Heart left ventricle (tissue), 16 donors: ENCODE measurements at regions not wholly inside any gene's neighbourhood (a gene's known extent, or its start where the extent isn't known, plus 50 kb on each side); places are given as distances from the start of the nearest gene placed in this dataset.
A peak's percentile ranks its signal among the peaks of the same experiment; 100 is the strongest.

Experiments used
- ATAC-seq, 4 donors: fragments of 200-7000 bp; cut with Tn5 transposase; one replicate each; pipeline ENCODE4 v1.9.1; 2020 to 2022; ENCODE audit warnings: moderate library complexity in 4 of 4, mild to moderate bottlenecking in 3 of 4, moderate number of reproducible peaks in 1 of 4
- DNase-seq, 5 donors: peaks; one replicate each; pipeline ENCODE4 v3.0.0-alpha.2; 2020
- H3K27ac ChIP-seq, 12 donors: fragments of 200-600 bp; sonication (generic) in 4 of 12; one replicate each; pipeline versions ENCODE4 v1.5.0 to v1.8.0; 2016 to 2022; ENCODE audit warnings: mild to moderate bottlenecking in 2 of 12
- H3K27me3 ChIP-seq, 9 donors: fragments of 200-600 bp; sonication (generic) in 2 of 9; one replicate each; pipeline versions ENCODE4 v1.5.1 to v1.8.0; 2016 to 2022; ENCODE audit warnings: mild to moderate bottlenecking in 3 of 9
- H3K36me3 ChIP-seq, 9 donors: fragments of 200-600 bp; sonication (generic) in 2 of 9; one replicate each; pipeline versions ENCODE4 v1.5.0 to v1.8.0; 2018 to 2022; ENCODE audit warnings: mild to moderate bottlenecking in 2 of 9
- H3K4me1 ChIP-seq, 12 donors: fragments of 200-600 bp; sonication (generic) in 4 of 12; one replicate each; pipeline versions ENCODE4 v1.5.0 to v1.8.0; 2016 to 2022; ENCODE audit warnings: mild to moderate bottlenecking in 3 of 12
- H3K4me3 ChIP-seq, 12 donors: fragments of 200-600 bp; sonication (generic) in 4 of 12; one replicate each; pipeline versions ENCODE4 v1.5.0 to v1.8.0; 2017 to 2022; ENCODE audit warnings: mild to moderate bottlenecking in 9 of 12, moderate library complexity in 4 of 12
- H3K9me3 ChIP-seq, 12 donors: fragments of 200-600 bp; sonication (generic) in 4 of 12; one replicate each; pipeline versions ENCODE4 v1.5.0 to v1.8.0; 2016 to 2022; ENCODE audit warnings: mild to moderate bottlenecking in 1 of 12
- POLR2A ChIP-seq, 2 donors: fragments of 450-650 bp; IDR thresholded peaks; one replicate each; pipeline ENCODE4 v1.6.1; 2017; ENCODE audit warnings: antibody characterized with exemption in 2 of 2, mild to moderate bottlenecking in 2 of 2, moderate library complexity in 2 of 2
- WGBS, 4 donors: extraction: QIAGEN DNeasy Blood & Tissue Kit in 2 of 4; methylation state at CpG; one replicate each; pipeline versions ENCODE4 v1.1.5 to v1.1.7; 2013 to 2018; 5-methylcytosine and 5-hydroxymethylcytosine counted together
- intact Hi-C, 10 donors: fragments of 100-400 bp; cut with DNase I; formaldehyde crosslinking; loops; one replicate each; pipeline versions ENCODE4 v1.11.1 to v1.14.2; 2022
- TF ChIP-seq, protein P1 (sequence below), 12 donors: fragments of 200-600 bp; sonication (generic) in 4 of 12; IDR thresholded peaks; one replicate each; pipeline versions ENCODE4 v1.5.0 to v1.8.0; 2018 to 2022; ENCODE audit warnings: antibody characterized with exemption in 12 of 12, mild to moderate bottlenecking in 5 of 12
- donor health status: ischemic (EF 13 %, LVEDD 7.1; RV severe dilation, severe dysfunction).
- donor health status: healthy with polysubstance abuse.
- donor health status: DM: no; HTN: yes; CAD: no.
- donor health status: DM: no; HTN: no; CAD: no.
- donor health status: ischemic (EF 25% LVEDD 6.9; RV normal size, moderate dysfunction).
- donor health status: ischemic (EF 25% LVEDD 5.7; RV mildly dilated, moderate dysfunction).
- donor health status: healthy.
- donor health status: DM: yes; HTN: yes; CAD: no.
- donor health status: ischemic (EF 35%, LVEDD 5.7; RV mildly dilated, moderate dysfunction).
- donor health status: nonischemic (EF 11% LVEDD 7.7; RV severe dilation, severe dysfunction).
- donor health status: DM: yes; HTN: yes; CAD: no.
- donor health status: PGD.
- donor health status: ischemic (EF 29% LVEDD 5.4; RV normal size, mild dysfunction).
- donor health status: nonischemic (EF 23%, LVEDD 6.1; RV moderate dilation, normal function).

DNA sequence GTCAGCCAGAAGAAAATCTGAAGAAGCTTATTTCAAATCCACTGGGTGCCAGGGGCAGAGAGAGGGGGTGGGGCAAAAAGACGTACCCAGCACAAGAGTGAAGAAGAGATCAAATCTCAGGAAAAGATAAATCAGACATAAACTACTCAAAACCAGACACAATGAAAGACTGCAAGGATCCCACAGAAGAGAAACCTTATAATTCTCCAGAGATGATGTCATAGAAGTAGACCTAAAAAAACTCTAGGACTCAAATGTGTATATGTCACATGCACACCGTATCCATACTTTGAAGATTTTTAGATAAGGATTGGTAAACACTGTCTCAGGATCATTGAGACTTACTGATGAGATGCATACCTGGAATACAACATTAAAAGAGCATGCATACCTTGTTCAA lies 98.5 kb upstream of the PIK3CG start:
- intact Hi-C loops: no loop called here
- Histone ChIP-seq H3K27ac (no peak overlapping the region), H3K27me3 (no peaks in the 10 kb centered on the region), H3K4me1 (peaks cover 0 to 21% (median 0%) of the 10 kb centered on the region in 12 donors), H3K4me3 (no peak overlapping the region), H3K9me3 (no peaks in the 10 kb centered on the region), H3K36me3 (no peaks in the 10 kb centered on the region)
- no peak for DNase-seq
- ATAC-seq: no peak
- TF ChIP-seq POLR2A (IDR thresholded peaks at IDR 0.05): no peak
- TF ChIP-seq, protein P1, sequence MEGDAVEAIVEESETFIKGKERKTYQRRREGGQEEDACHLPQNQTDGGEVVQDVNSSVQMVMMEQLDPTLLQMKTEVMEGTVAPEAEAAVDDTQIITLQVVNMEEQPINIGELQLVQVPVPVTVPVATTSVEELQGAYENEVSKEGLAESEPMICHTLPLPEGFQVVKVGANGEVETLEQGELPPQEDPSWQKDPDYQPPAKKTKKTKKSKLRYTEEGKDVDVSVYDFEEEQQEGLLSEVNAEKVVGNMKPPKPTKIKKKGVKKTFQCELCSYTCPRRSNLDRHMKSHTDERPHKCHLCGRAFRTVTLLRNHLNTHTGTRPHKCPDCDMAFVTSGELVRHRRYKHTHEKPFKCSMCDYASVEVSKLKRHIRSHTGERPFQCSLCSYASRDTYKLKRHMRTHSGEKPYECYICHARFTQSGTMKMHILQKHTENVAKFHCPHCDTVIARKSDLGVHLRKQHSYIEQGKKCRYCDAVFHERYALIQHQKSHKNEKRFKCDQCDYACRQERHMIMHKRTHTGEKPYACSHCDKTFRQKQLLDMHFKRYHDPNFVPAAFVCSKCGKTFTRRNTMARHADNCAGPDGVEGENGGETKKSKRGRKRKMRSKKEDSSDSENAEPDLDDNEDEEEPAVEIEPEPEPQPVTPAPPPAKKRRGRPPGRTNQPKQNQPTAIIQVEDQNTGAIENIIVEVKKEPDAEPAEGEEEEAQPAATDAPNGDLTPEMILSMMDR (IDR thresholded peaks at IDR 0.05): no peak
- WGBS, 4 donors: 63 to 80% (median 67%) methylated on average over 2 of the region's 2 CpGs

DNA sequence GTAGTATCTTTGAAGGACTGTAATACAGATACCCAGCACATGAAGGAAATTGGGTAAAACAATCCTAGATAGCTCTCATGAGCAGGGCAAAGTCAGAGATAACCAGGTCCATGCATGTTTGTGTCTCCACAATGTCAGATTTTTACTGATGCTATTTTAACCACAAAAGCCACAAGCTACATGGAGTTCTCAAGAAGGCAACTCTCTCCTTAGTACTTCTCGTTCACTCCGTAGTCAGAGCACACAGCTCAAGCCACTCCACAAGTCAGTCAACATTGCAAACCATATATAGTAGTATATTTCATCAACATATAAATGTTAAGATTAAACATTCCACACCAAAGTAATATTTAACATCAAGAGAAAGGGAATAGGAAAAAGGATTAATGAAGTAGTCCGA lies 98.0 kb upstream of the PIK3CG start:
- intact Hi-C loops: no loop called here
- no peak for DNase-seq
- WGBS, 4 donors: 72 to 82% (median 76%) methylated on average over 3 of the region's 3 CpGs
- Histone ChIP-seq H3K27me3 (no peaks in the 10 kb centered on the region), H3K36me3 (no peaks in the 10 kb centered on the region), H3K27ac (no peak overlapping the region), H3K9me3 (no peaks in the 10 kb centered on the region), H3K4me3 (no peak overlapping the region), H3K4me1 (peaks cover 0 to 21% (median 0%) of the 10 kb centered on the region in 12 donors)
- ATAC-seq: no peak
- no peak for TF ChIP-seq POLR2A (IDR thresholded peaks at IDR 0.05)
- TF ChIP-seq, protein P1 (IDR thresholded peaks at IDR 0.05): no peak

DNA sequence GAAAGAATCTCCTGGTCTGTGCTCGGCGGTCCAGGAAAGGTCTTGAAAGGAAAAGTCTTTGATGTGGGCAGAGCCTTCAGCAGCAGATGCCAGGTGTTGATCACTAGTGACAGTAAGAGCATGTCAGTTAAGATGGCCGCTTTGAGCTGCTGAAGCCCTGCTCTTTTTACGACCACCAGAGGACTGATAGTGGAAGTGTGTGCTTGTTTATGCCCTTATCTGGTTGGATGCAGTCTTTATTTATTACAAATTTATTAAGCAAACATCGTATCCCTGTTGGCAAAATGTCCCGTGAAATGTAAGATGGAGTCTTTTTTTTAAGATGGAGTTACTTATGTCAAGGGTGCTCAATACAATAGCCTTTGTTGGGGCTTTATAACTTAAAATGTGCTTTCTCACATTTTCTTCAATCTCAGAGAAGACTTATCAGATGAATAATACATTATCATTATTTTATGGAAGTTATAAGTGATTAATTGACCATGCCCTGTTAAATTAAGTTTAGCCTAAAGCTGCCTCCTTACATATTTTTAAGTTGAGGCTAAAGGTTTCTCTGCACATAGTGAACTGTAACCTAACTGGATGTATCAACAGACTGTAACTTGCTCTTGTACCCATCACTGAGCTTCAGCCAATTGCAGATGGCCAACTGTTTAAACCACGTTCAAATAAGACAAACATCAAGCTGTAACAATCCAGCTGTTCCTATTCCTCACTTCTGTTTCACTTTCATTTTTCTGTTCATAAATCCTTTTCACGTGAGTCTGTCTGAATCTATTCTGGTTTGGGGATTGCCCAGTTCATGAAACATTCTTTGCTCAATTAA lies 97.4 kb upstream of the PIK3CG start:
- Histone ChIP-seq H3K4me3 (peak overlapping the region in 2 of 12 donors; percentile 18 to 20), H3K9me3 (no peaks in the 10 kb centered on the region), H3K27ac (peak overlapping the region in 1 of 12 donors; percentile 12), H3K27me3 (no peaks in the 10 kb centered on the region), H3K4me1 (peaks cover 0 to 21% (median 0%) of the 10 kb centered on the region in 12 donors), H3K36me3 (no peaks in the 10 kb centered on the region)
- TF ChIP-seq POLR2A (IDR thresholded peaks at IDR 0.05): no peak
- TF ChIP-seq, protein P1 (IDR thresholded peaks at IDR 0.05): no peak
- intact Hi-C loops: no loop called here
- WGBS, 4 donors: 48 to 58% (median 52%) methylated on average over 8 of the region's 8 CpGs
- ATAC-seq: no peak
- no peak for DNase-seq

DNA sequence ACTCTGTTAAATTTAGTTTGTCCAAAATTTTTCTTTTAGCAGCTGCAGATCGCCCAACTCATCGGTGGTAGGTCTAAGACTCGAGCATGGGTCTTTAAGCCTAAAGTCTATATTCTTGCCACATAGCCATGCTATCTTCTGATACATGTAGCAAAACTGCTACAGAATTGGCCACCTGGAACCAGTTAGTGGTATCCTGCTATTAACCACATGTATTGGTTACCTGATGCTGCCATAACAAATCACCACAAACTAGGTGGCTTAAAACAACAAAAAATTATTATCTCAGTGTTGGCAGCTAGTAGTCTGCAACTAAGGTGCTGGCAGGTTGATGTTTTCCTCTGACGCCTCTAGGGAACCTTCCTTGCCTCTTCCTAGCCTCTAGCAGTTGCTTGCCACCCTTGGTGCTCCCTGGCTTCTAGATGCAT lies 96.7 kb upstream of the PIK3CG start:
- WGBS, 4 donors: 84 to 94% (median 87%) methylated on average over 4 of the region's 4 CpGs
- Histone ChIP-seq H3K36me3 (no peaks in the 10 kb centered on the region), H3K9me3 (no peaks in the 10 kb centered on the region), H3K4me3 (peak overlapping the region in 2 of 12 donors; percentile 18 to 20), H3K27ac (peak overlapping the region in 1 of 12 donors; percentile 12), H3K4me1 (peaks cover 0 to 21% (median 0%) of the 10 kb centered on the region in 12 donors), H3K27me3 (no peaks in the 10 kb centered on the region)
- TF ChIP-seq, protein P1 (IDR thresholded peaks at IDR 0.05): no peak
- no peak for TF ChIP-seq POLR2A (IDR thresholded peaks at IDR 0.05)
- intact Hi-C loops: no loop called here
- ATAC-seq (no peak), DNase-seq (no peak)
